Activated B cell treated with CpG ODN at 0.5 μM for 24 hours (primary cell): ENCODE measurements at regions not wholly inside any gene's neighbourhood (a gene's known extent, or its start where the extent isn't known, plus 50 kb on each side); places are given as distances from the start of the nearest gene placed in this dataset.

Experiments used
- ATAC-seq: fragments of 200-7000 bp; cut with Tn5 transposase; one replicate; pipeline ENCODE4 v1.10.0; 2021; ENCODE audit warnings: low read depth, mild to moderate bottlenecking, moderate library complexity
- CTCF ChIA-PET: fragments of 350-600 bp; sonication (Branson Sonifier 250); formaldehyde crosslinking; loops from one replicate; lab custom pipeline; 2021; ENCODE audit warnings: antibody characterized with exemption; lab: Charles Lee
- POLR2A ChIA-PET: fragments of 350-600 bp; sonication (Branson Sonifier 250); formaldehyde crosslinking; loops from one replicate; lab custom pipeline; 2021; ENCODE audit warnings: antibody characterized with exemption; lab: Charles Lee
- DNase-seq: peaks from one replicate; pipeline ENCODE4 v3.0.0; 2022
- H3K27ac Mint-ChIP-seq: one replicate; pipeline ENCODE4 v1.8.0; 2020; ENCODE audit warnings: mixed read lengths
- H3K27me3 Mint-ChIP-seq: one replicate; pipeline ENCODE4 v1.8.0; 2021; ENCODE audit warnings: mixed read lengths
- H3K36me3 Mint-ChIP-seq: one replicate; pipeline ENCODE4 v1.8.0; 2021; ENCODE audit warnings: low read depth, mixed read lengths
- H3K4me1 Mint-ChIP-seq: one replicate; pipeline ENCODE4 v1.8.0; 2021; ENCODE audit warnings: mixed read lengths
- H3K4me3 Mint-ChIP-seq: one replicate; pipeline ENCODE4 v1.8.0; 2020; ENCODE audit warnings: mild to moderate bottlenecking, mixed read lengths
- H3K9me3 Mint-ChIP-seq: one replicate; pipeline ENCODE4 v1.8.0; 2020; ENCODE audit warnings: mixed read lengths
- CTCF ChIP-seq: fragments of 200-600 bp; IDR thresholded peaks from one replicate; pipeline ENCODE4 v1.8.0; 2022; ENCODE audit warnings: antibody characterized with exemption, mild to moderate bottlenecking
- intact Hi-C: fragments of 100-400 bp; cut with micrococcal nuclease; formaldehyde crosslinking; loops from one replicate; pipeline ENCODE4 v1.15.1; 2024

GRCh38 chr11:10927538-10927937, 69.7 kb upstream of the ZBED5 start:
- intact Hi-C loops, result no loop called here
- H3K9me3 Mint-ChIP-seq, result no peaks in the 10 kb centered on the region
- TF ChIP-seq CTCF, result no peak
- H3K4me3 Mint-ChIP-seq, result no peak overlapping the region
- ATAC-seq (no peak), DNase-seq (no peak)
- H3K27me3 Mint-ChIP-seq, result peaks cover 20% of the 10 kb centered on the region
- ChIA-PET CTCF (interaction anchor here (1.1 kb wide), 1 partner anchor 100 kb away, joined by 6 read pairs; no protein-coding TSS in a partner anchor), POLR2A (interaction anchor here (3.2 kb wide), 1 partner anchor 118 kb away, joined by 11 read pairs; the partner anchor contains the start of gene EIF4G2)
- no peaks in the 10 kb centered on the region for H3K36me3 Mint-ChIP-seq
- peaks cover 10% of the 10 kb centered on the region for H3K4me1 Mint-ChIP-seq
- no peak overlapping the region for H3K27ac Mint-ChIP-seq

GRCh38 chr11:10926801-10927211, 69.0 kb upstream of the ZBED5 start:
- H3K4me1 Mint-ChIP-seq, result peaks cover 10% of the 10 kb centered on the region
- H3K27me3 Mint-ChIP-seq, result peaks cover 20% of the 10 kb centered on the region
- no peak for ATAC-seq

GRCh38 chr11:10925149-10925926, 67.5 kb upstream of the ZBED5 start:
- H3K27me3 Mint-ChIP-seq, result peaks cover 11% of the 10 kb centered on the region
- no peak for ATAC-seq

More at GRCh38 chr11:10926801-10927211, 69.0 kb upstream of the ZBED5 start:
- Mint-ChIP-seq H3K4me3 (no peak overlapping the region), H3K36me3 (no peaks in the 10 kb centered on the region), H3K27ac (no peak overlapping the region), H3K9me3 (no peaks in the 10 kb centered on the region)
- intact Hi-C loops, result no loop called here
- DNase-seq, result no peak
- POLR2A ChIA-PET, result interaction anchor here (3.2 kb wide), 1 partner anchor 117 kb away, joined by 11 read pairs; the partner anchor contains the start of gene EIF4G2
- CTCF ChIA-PET, result interaction anchor here (1.1 kb wide), 1 partner anchor 101 kb away, joined by 6 read pairs; no protein-coding TSS in a partner anchor
- TF ChIP-seq CTCF, result no peak

DNA sequence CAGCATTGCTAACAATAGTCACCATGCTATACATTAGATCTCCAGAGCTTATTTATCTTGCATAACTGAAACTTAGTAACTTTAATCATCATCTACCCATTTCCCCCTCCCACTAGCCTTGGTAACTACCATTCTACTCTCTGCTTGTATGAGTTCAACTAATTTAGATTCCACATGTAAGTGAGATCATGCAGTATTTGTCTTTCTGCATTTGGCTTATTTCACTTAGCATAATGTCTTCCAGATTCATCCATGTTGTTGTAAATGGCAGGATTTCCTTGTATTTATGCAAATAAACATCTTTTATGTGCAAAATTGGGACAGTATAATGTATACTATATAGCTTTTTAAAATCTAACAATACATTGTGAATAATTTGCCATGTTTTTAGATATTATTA, 66.0 kb upstream of the ZBED5 start:
- ChIA-PET POLR2A (no interaction called here), CTCF (no interaction called here)
- intact Hi-C loops, result no loop called here
- Mint-ChIP-seq H3K27ac (no peak overlapping the region), H3K27me3 (peaks cover 6% of the 10 kb centered on the region), H3K4me3 (no peak overlapping the region), H3K9me3 (no peaks in the 10 kb centered on the region), H3K4me1 (no peaks in the 10 kb centered on the region), H3K36me3 (no peaks in the 10 kb centered on the region)
- no peak for DNase-seq
- no peak for TF ChIP-seq CTCF
- ATAC-seq, result no peak

More at GRCh38 chr11:10925149-10925926, 67.5 kb upstream of the ZBED5 start:
- H3K36me3 Mint-ChIP-seq, result no peaks in the 10 kb centered on the region
- H3K9me3 Mint-ChIP-seq, result no peaks in the 10 kb centered on the region
- POLR2A ChIA-PET, result interaction anchor here (1.2 to 3.2 kb wide), 2 partner anchors 30 to 116 kb away, joined by 3 to 11 read pairs; partner anchors contain the start of gene EIF4G2
- no peak overlapping the region for H3K27ac Mint-ChIP-seq
- no peak for TF ChIP-seq CTCF
- H3K4me3 Mint-ChIP-seq, result no peak overlapping the region
- CTCF ChIA-PET, result interaction anchor here (0.7 to 0.8 kb wide), 2 partner anchors 103 to 132 kb away, joined by 3 read pairs; no protein-coding TSS in a partner anchor
- no peak for DNase-seq
- peaks cover 2% of the 10 kb centered on the region for H3K4me1 Mint-ChIP-seq
- intact Hi-C loops, result no loop called here

GRCh38 chr11:10922892-10923291, 65.0 kb upstream of the ZBED5 start:
- Mint-ChIP-seq H3K4me1 (no peaks in the 10 kb centered on the region), H3K9me3 (peaks cover 8% of the 10 kb centered on the region), H3K27me3 (peaks cover 3% of the 10 kb centered on the region), H3K36me3 (no peaks in the 10 kb centered on the region), H3K27ac (no peak overlapping the region), H3K4me3 (no peak overlapping the region)
- ChIA-PET POLR2A (interaction anchor here (0.6 kb wide), 1 partner anchor 152 kb away, joined by 3 read pairs; no protein-coding TSS in a partner anchor), CTCF (no interaction called here)
- intact Hi-C loops, result no loop called here
- TF ChIP-seq CTCF, result no peak
- no peak for DNase-seq
- ATAC-seq, result no peak
